ENCODE measurements at regions not wholly inside any gene's neighbourhood (a gene's known extent, or its start where the extent isn't known, plus 50 kb on each side); places are given as distances from the start of the nearest gene placed in this dataset.

DNA sequence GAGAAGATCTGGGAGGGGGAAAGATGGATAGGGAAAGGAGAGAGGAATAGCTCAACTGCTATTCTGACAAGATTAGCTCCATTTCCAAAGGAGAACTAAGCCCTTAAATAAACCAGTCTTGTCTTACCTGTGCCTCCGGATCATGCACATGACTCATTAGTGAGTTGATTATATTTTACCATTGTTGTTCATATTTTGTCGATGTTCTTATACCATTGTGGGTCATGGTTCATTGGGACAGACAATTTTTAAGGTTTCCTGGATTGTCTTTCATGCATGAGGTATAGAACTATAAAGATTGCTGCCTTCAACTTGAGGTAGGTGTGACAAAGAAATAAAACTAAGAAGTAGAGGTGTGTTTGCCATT lies 243.0 kb upstream of the ATP2B1 start:
- TF ChIP-seq, protein P1, sequence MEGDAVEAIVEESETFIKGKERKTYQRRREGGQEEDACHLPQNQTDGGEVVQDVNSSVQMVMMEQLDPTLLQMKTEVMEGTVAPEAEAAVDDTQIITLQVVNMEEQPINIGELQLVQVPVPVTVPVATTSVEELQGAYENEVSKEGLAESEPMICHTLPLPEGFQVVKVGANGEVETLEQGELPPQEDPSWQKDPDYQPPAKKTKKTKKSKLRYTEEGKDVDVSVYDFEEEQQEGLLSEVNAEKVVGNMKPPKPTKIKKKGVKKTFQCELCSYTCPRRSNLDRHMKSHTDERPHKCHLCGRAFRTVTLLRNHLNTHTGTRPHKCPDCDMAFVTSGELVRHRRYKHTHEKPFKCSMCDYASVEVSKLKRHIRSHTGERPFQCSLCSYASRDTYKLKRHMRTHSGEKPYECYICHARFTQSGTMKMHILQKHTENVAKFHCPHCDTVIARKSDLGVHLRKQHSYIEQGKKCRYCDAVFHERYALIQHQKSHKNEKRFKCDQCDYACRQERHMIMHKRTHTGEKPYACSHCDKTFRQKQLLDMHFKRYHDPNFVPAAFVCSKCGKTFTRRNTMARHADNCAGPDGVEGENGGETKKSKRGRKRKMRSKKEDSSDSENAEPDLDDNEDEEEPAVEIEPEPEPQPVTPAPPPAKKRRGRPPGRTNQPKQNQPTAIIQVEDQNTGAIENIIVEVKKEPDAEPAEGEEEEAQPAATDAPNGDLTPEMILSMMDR (IDR thresholded peaks at IDR 0.05): no peak
- DNase-seq (no peak), ATAC-seq (peak; percentile 44)
- no peaks in the 10 kb centered on the region for H3K9me3 ChIP-seq
- intact Hi-C loops (cut with DNase I, micrococcal nuclease): no loop called here
- H3K4me3 ChIP-seq: no peak overlapping the region
- no peaks in the 10 kb centered on the region for H3K36me3 ChIP-seq (ENCODE audit: low read depth)
- peaks cover 51% of the 10 kb centered on the region for H3K4me1 ChIP-seq (ENCODE audit: low read depth)

DNA sequence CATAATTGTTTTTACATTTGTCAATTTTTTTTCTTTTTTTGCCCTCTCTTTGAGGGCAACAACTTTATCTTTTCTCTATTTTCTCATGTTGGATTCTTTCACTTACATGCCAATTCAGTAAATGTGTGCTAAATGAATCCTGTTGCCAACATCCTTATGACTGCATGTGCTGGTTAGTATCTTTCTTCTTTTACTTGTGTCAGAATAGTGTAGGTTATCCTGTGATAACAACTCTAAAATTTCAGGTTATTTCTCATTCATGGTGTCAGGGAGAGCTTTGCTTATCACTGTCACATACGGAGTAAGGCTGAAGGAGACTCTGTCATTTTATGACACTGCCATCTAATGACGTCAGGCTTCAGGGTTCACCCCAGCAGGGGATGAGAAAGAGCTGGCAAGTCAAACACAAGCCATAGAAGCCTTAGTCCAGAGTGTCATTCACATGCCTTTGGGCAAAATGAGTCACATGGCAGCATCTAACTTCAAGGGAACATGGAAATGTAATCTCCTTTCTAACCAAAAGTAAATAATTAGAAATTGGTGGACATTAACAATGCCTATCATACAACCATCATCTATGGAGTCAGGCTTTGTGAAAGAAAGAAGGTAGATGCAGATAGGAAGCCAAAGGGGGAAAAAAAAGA lies 242.5 kb upstream of the ATP2B1 start:
- peak; percentile 79 for ATAC-seq
- TF ChIP-seq, protein P1 (IDR thresholded peaks at IDR 0.05): no peak
- intact Hi-C loops (cut with DNase I, micrococcal nuclease): no loop called here
- Histone ChIP-seq H3K9me3 (no peaks in the 10 kb centered on the region), H3K4me1 (ENCODE audit: low read depth) (peaks cover 56% of the 10 kb centered on the region), H3K36me3 (ENCODE audit: low read depth) (no peaks in the 10 kb centered on the region), H3K4me3 (no peak overlapping the region)
- DNase-seq: peak in 1 of 3 donors; percentile 72

DNA sequence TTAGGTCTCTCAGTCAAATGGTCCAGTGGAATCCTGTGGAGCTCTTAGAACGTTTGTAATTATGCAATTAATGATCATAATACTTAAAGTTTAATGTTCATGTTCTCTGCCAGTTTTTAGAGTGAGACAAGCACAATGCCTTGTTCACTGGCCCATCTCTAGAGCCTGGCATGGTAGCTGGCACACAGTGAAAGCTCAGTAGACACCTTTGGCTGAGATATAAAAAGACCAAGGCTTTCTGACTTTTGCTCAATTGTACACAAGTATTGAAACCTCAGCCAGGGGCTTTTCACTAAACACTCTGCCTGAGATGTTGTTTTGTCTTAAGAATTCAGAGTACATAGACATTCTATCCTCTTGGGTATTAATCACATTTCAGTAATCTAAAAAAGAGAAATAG lies 241.8 kb upstream of the ATP2B1 start:
- ATAC-seq: no peak
- peaks cover 57% of the 10 kb centered on the region for H3K4me1 ChIP-seq (ENCODE audit: low read depth)
- TF ChIP-seq, protein P1 (IDR thresholded peaks at IDR 0.05): no peak
- no peak for DNase-seq
- no peak overlapping the region for H3K4me3 ChIP-seq
- no peaks in the 10 kb centered on the region for H3K9me3 ChIP-seq
- intact Hi-C loops (cut with DNase I, micrococcal nuclease): no loop called here
- H3K36me3 ChIP-seq (ENCODE audit: low read depth): no peaks in the 10 kb centered on the region

DNA sequence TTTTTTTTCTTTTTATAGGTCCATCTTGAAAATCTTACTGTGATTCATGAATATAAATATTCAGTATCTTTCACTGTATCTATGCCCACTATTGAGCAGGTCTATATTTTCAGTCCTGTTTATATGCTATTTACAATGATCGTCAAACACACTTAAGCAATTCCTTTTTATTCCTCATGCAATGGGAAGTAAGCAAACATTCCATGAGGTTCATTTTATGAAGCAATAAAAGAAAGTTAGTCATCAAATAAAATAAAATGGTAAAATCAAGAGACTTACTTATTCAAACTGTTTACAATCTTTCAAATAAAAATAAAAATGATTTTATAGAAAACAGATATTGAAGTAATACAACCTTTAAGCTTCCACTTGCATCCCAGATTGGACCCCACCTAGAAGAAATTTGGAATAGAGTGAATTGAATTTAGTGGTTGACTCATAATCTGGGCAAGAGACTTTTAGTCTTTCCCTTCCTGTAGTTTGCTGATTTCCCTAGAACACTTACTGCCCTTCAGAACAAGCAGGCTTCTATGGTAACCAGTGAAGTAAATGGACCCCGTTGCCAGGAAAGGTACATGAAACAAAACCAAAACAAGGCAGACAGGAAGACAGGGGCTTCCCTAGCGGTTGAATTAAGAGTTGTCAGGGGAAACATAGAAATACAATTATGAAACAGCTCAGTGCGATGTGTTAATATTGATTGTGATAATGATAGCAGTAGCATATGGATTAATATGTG lies 241.0 kb upstream of the ATP2B1 start:
- H3K36me3 ChIP-seq (ENCODE audit: low read depth): no peaks in the 10 kb centered on the region
- H3K4me1 ChIP-seq (ENCODE audit: low read depth): peaks cover 57% of the 10 kb centered on the region
- ATAC-seq (peak; percentile 74), DNase-seq (peak in 1 of 3 donors; percentile 48)
- TF ChIP-seq, protein P1 (IDR thresholded peaks at IDR 0.05): no peak
- no peak overlapping the region for H3K4me3 ChIP-seq
- intact Hi-C loops (cut with DNase I, micrococcal nuclease): no loop called here
- H3K9me3 ChIP-seq: no peaks in the 10 kb centered on the region

DNA sequence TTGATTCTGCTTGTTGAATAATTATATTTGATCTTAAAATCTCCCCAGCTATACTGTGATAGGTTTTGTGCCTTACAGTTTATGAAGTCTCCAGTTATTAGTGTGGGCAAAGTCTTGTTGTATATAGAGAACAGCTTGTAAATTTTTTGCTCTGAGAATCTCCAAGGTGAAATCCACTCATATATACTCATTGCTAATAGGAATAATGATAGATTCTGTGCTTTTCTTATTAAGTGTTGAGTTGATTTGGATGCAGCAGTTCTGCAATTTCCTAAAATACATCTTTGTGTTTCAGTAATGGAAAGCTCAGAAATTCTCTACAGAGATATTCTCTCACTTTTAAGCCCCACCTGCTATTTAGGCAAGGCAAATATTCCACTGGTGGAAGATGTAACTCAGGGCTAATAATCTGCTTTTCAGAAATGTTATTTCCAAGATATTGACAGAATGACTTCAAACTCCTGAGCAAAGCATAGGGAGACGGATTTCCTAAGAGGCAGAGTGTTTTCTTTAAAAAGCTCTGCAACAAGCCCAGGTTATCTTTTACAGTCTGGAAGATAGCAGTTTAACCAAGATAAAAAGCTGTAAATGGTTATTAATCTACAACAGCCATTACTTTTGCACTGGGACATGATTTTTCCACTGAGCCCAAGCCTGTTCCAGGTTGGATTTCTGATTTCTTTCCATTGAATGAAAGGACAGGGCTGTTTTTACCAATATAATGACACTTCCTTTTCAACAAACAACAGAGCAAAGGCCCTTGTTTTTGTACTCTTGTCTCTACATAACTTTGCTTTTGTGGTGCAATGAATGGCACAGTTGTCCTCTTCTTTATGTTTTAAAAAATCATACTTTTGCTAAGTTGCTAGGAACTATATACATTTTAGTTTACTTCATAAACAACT lies 239.9 kb upstream of the ATP2B1 start:
- Histone ChIP-seq H3K4me1 (ENCODE audit: low read depth) (peaks cover 57% of the 10 kb centered on the region), H3K9me3 (no peaks in the 10 kb centered on the region), H3K4me3 (no peak overlapping the region), H3K36me3 (ENCODE audit: low read depth) (no peaks in the 10 kb centered on the region)
- DNase-seq (no peak), ATAC-seq (no peak)
- TF ChIP-seq, protein P1 (IDR thresholded peaks at IDR 0.05): no peak
- intact Hi-C loops (cut with DNase I, micrococcal nuclease): no loop called here

Data from mucosa of descending colon (tissue), 3 donors.